ENCODE measurements at regions not wholly inside any gene's neighbourhood (a gene's known extent, or its start where the extent isn't known, plus 50 kb on each side); places are given as distances from the start of the nearest gene placed in this dataset.
"Not testable (repeated sequence)": the region's sequence is repeated elsewhere in the genome, so short reads cannot be mapped to it uniquely, and the experiment has no call there.

DNA sequence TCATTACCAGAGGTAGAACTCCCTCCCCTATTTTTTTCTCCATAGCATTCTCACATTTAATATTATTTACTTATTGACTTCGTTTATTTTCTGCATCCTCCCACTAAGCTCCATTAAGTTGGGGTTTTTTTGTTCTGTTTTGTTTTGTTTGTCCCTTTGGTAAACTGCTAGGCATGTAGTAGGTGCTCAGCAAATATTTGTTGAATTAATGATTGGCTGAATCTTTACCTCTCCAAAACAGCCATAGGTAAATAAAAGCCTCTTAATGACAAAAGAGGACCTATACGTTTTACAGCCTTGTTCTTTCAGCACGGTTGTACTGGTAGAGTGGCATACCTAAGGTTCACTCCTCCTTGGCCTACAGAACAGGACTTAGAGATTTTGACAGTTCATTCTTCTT is 52.0 kb downstream of the PRORP start:
- Histone ChIP-seq H3K27me3 (replicated peaks; ENCODE audit: control insufficient read depth, insufficient read depth, low read length) (no peaks in the 10 kb centered on the region), H3K4me3 (ENCODE audit: low read length) (no peak overlapping the region), H3K36me3 (ENCODE audit: control insufficient read depth, insufficient read depth, low read length, severe bottlenecking) (no peaks in the 10 kb centered on the region), H3K9ac (ENCODE audit: low read length) (no peak overlapping the region), H3K4me1 (ENCODE audit: control insufficient read depth, insufficient read depth, low read length) (no peaks in the 10 kb centered on the region), H3K9me3 (ENCODE audit: control insufficient read depth, low read length) (no peaks in the 10 kb centered on the region)
- no peak for DNase-seq (ENCODE audit: low read depth)

DNA sequence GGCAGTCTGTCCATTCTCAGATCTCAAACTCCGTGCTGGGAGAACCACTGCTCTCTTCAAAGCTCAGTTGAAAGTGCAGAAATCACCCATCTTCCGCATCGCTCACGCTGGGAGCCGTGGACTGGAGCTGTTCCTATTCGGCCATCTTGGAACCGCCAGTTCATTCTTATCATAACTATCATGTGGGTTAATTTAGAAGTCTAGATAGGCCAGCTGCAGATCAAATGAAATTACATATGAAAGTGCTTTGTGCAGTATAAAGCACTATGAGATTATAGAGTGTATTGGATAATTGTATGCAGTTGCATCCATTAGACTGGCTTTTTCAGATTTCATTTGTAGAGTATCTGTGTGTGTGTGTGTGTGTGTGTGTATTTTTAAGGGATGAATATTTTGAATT is 57.8 kb downstream of the PRORP start:
- no peaks in the 10 kb centered on the region for H3K27me3 ChIP-seq (replicated peaks; ENCODE audit: control insufficient read depth, insufficient read depth, low read length)
- H3K36me3 ChIP-seq (ENCODE audit: control insufficient read depth, insufficient read depth, low read length, severe bottlenecking): peaks cover 12% of the 10 kb centered on the region
- no peak overlapping the region for H3K9ac ChIP-seq (ENCODE audit: low read length)
- H3K4me1 ChIP-seq (ENCODE audit: control insufficient read depth, insufficient read depth, low read length): no peaks in the 10 kb centered on the region
- H3K4me3 ChIP-seq (ENCODE audit: low read length): no peak overlapping the region
- no peaks in the 10 kb centered on the region for H3K9me3 ChIP-seq (ENCODE audit: control insufficient read depth, low read length)
- DNase-seq (ENCODE audit: low read depth): no peak

DNA sequence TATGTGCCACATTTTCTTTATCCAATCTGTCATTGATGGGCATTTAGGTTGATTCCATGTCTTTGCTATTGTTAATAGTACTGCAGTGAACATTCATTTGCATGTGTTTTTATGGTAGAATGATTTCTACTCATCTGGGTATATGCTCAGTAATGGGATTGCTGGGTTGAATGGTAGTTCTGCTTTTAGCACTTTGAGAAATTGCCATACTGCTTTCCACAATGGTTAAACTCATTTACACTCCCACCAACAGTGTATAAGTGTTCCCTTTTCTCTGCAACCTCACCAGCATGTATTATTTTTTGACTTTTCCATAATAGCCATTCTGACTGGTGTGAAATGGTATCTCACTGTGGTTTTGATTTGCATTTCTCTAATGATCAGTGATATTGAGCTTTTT is 62.5 kb downstream of the PRORP start:
- H3K9me3 ChIP-seq (ENCODE audit: control insufficient read depth, low read length); H3K4me3 ChIP-seq (ENCODE audit: low read length); DNase-seq (ENCODE audit: low read depth); H3K9ac ChIP-seq (ENCODE audit: low read length); H3K4me1 ChIP-seq (ENCODE audit: control insufficient read depth, insufficient read depth, low read length); H3K27me3 ChIP-seq (replicated peaks; ENCODE audit: control insufficient read depth, insufficient read depth, low read length): not testable (repeated sequence)
- H3K36me3 ChIP-seq (ENCODE audit: control insufficient read depth, insufficient read depth, low read length, severe bottlenecking): peaks cover 12% of the 10 kb centered on the region

DNA sequence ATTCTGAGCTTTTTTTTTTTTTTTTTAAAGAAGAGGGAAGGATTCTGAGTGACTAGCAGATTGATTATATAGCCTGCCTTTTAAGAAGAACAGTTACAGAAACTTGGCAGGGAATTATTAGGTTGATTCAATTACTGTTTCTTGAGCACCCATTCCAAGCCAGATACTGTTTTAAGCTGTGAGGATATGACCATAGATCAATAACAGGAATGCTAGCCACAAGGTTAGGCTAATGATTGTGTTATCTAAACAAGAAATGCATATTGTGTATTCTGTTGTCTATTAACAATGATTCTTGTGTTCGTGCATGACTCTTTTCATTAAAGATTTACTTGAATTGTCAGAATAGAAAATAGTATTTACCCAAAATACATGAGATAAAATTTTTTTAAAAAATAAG is 67.1 kb downstream of the PRORP start:
- DNase-seq (ENCODE audit: low read depth): no peak
- no peak overlapping the region for H3K9ac ChIP-seq (ENCODE audit: low read length)
- H3K9me3 ChIP-seq (ENCODE audit: control insufficient read depth, low read length): no peaks in the 10 kb centered on the region
- H3K4me1 ChIP-seq (ENCODE audit: control insufficient read depth, insufficient read depth, low read length): peaks cover 6% of the 10 kb centered on the region
- no peak overlapping the region for H3K4me3 ChIP-seq (ENCODE audit: low read length)
- H3K36me3 ChIP-seq (ENCODE audit: control insufficient read depth, insufficient read depth, low read length, severe bottlenecking): peaks cover 10% of the 10 kb centered on the region
- H3K27me3 ChIP-seq (replicated peaks; ENCODE audit: control insufficient read depth, insufficient read depth, low read length): no peaks in the 10 kb centered on the region

DNA sequence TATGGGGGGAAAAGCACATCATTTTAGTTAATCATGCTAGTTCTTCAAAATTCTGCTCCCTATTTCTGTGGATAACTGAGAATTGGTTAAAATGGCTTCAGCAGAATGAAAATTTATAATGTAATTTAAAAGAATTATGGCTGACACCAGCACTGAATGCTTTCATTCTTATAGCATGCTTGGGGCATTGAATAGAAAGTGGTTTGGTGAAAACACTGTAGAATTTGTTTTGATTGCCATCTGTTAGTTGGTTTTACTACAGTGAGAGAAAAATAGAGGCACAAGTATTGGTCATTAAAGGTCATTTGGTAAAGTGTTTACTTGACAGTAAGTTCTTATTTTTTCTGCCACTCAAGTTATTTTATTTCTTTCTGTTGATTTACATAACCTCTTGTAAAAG is 70.8 kb downstream of the PRORP start:
- H3K4me3 ChIP-seq (ENCODE audit: low read length): no peak overlapping the region
- H3K9me3 ChIP-seq (ENCODE audit: control insufficient read depth, low read length): no peaks in the 10 kb centered on the region
- H3K36me3 ChIP-seq (ENCODE audit: control insufficient read depth, insufficient read depth, low read length, severe bottlenecking): peaks cover 7% of the 10 kb centered on the region
- no peak overlapping the region for H3K9ac ChIP-seq (ENCODE audit: low read length)
- DNase-seq (ENCODE audit: low read depth): no peak
- no peaks in the 10 kb centered on the region for H3K27me3 ChIP-seq (replicated peaks; ENCODE audit: control insufficient read depth, insufficient read depth, low read length)
- peaks cover 11% of the 10 kb centered on the region for H3K4me1 ChIP-seq (ENCODE audit: control insufficient read depth, insufficient read depth, low read length)

DNA sequence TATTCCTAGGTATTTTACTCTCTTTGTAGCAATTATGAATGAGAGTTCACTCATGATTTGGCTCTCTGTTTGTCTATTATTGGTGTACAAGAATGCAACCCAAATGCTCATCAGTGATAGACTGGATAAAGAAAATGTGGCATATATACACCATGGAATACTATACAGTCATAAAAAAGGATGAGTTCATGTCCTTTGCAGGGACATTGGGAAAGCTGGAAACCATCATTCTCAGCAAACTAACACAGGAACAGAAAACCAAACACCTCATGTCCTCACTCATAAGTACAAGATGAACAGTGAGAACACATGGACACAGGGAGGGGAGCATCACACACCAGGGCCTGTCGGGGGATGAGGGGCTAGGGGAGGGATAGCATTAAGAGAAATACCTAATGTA is 71.8 kb downstream of the PRORP start:
- H3K4me3 ChIP-seq (ENCODE audit: low read length); H3K9me3 ChIP-seq (ENCODE audit: control insufficient read depth, low read length); H3K36me3 ChIP-seq (ENCODE audit: control insufficient read depth, insufficient read depth, low read length, severe bottlenecking); DNase-seq (ENCODE audit: low read depth); H3K9ac ChIP-seq (ENCODE audit: low read length); H3K27me3 ChIP-seq (replicated peaks; ENCODE audit: control insufficient read depth, insufficient read depth, low read length): not testable (repeated sequence)
- H3K4me1 ChIP-seq (ENCODE audit: control insufficient read depth, insufficient read depth, low read length): peaks cover 11% of the 10 kb centered on the region

DNA sequence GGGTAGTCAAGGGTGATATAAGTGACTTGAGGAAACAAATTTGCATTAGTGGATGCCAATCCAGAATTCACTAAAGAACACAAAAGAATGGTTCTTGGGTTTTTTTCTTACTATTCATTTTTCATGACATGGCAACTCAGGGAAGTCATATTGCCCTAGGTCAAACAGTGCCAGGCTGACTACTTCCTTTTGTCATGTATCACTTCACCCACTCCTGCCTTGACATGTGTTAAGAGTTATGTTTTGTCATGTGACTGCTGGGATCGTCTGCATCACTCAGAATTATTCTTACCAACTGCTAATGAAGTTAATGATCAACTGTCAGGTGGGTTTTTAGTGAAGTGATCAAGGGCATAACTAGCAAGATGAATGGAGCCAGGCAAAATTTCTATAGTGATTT is 74.2 kb downstream of the PRORP start:
- H3K36me3 ChIP-seq (ENCODE audit: control insufficient read depth, insufficient read depth, low read length, severe bottlenecking): peaks cover 4% of the 10 kb centered on the region
- no peaks in the 10 kb centered on the region for H3K9me3 ChIP-seq (ENCODE audit: control insufficient read depth, low read length)
- no peak for DNase-seq (ENCODE audit: low read depth)
- no peak overlapping the region for H3K9ac ChIP-seq (ENCODE audit: low read length)
- H3K27me3 ChIP-seq (replicated peaks; ENCODE audit: control insufficient read depth, insufficient read depth, low read length): no peaks in the 10 kb centered on the region
- peaks cover 8% of the 10 kb centered on the region for H3K4me1 ChIP-seq (ENCODE audit: control insufficient read depth, insufficient read depth, low read length)
- no peak overlapping the region for H3K4me3 ChIP-seq (ENCODE audit: low read length)

DNA sequence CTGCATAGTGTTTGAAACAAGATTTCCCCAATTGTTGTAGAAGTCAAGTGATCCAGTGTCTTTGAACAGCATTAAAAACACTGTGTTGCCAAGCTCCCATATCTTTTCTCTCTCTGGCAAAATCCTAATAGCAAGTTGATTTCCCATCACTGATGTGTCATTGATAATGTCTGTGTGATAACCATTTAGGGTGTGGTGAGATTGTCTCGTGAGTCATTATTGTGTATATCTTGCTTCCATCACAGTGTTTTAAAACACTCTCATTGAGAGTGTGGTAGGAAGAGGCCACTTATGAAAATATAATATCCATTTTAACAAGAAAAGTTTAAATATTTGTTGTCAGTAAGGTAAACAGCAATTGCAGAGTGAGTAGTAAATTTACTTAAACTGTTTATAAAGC is 74.7 kb downstream of the PRORP start:
- Histone ChIP-seq H3K27me3 (replicated peaks; ENCODE audit: control insufficient read depth, insufficient read depth, low read length) (no peaks in the 10 kb centered on the region), H3K9me3 (ENCODE audit: control insufficient read depth, low read length) (no peaks in the 10 kb centered on the region), H3K9ac (ENCODE audit: low read length) (no peak overlapping the region), H3K4me3 (ENCODE audit: low read length) (no peak overlapping the region), H3K4me1 (ENCODE audit: control insufficient read depth, insufficient read depth, low read length) (peaks cover 6% of the 10 kb centered on the region), H3K36me3 (ENCODE audit: control insufficient read depth, insufficient read depth, low read length, severe bottlenecking) (no peaks in the 10 kb centered on the region)
- DNase-seq (ENCODE audit: low read depth): no peak

DNA sequence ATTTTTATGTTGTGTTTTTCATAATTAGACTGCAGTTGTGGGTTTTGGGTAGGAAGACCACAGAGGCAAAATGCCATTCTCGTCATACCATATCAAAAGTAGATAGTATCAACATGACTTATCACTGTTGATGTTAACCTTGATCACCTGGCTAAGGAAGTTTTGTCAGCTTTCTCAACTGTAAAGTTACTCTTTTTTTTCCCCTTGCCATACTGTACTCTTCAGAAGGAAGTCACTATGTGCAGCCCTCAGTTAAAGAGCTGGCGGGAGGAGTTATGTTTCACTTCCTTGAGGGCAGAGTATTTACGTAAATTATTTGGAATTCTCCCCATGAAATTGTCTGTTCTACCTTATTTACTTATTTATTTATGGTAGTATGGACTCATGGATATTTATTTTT is 78.7 kb downstream of the PRORP start:
- H3K9ac ChIP-seq (ENCODE audit: low read length): no peak overlapping the region
- no peak overlapping the region for H3K4me3 ChIP-seq (ENCODE audit: low read length)
- H3K4me1 ChIP-seq (ENCODE audit: control insufficient read depth, insufficient read depth, low read length): peaks cover 5% of the 10 kb centered on the region
- no peaks in the 10 kb centered on the region for H3K36me3 ChIP-seq (ENCODE audit: control insufficient read depth, insufficient read depth, low read length, severe bottlenecking)
- H3K27me3 ChIP-seq (replicated peaks; ENCODE audit: control insufficient read depth, insufficient read depth, low read length): no peaks in the 10 kb centered on the region
- DNase-seq (ENCODE audit: low read depth): no peak
- no peaks in the 10 kb centered on the region for H3K9me3 ChIP-seq (ENCODE audit: control insufficient read depth, low read length)

DNA sequence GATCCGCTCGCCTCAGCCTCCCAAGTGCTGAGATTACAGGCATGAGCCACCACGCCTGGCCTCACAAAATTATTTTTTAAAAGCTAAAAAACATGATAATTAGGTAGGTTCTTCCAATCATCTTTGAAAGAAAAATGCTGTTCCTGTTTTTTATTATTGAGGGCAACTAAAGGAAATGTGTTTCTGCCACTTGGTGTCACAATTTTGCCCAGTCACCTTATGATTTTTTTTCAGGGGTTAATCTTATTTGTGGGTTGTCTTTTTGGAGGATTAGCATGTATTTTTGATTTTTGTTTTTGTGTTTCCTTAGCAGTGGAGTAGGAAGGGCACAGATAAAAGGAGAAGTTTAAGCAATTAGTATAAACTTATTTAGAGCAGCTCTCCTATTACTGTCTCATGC is 79.8 kb downstream of the PRORP start:
- no peak overlapping the region for H3K4me3 ChIP-seq (ENCODE audit: low read length)
- DNase-seq (ENCODE audit: low read depth): no peak
- no peaks in the 10 kb centered on the region for H3K36me3 ChIP-seq (ENCODE audit: control insufficient read depth, insufficient read depth, low read length, severe bottlenecking)
- H3K9me3 ChIP-seq (ENCODE audit: control insufficient read depth, low read length): no peaks in the 10 kb centered on the region
- no peaks in the 10 kb centered on the region for H3K27me3 ChIP-seq (replicated peaks; ENCODE audit: control insufficient read depth, insufficient read depth, low read length)
- H3K4me1 ChIP-seq (ENCODE audit: control insufficient read depth, insufficient read depth, low read length): no peaks in the 10 kb centered on the region
- no peak overlapping the region for H3K9ac ChIP-seq (ENCODE audit: low read length)

DNA sequence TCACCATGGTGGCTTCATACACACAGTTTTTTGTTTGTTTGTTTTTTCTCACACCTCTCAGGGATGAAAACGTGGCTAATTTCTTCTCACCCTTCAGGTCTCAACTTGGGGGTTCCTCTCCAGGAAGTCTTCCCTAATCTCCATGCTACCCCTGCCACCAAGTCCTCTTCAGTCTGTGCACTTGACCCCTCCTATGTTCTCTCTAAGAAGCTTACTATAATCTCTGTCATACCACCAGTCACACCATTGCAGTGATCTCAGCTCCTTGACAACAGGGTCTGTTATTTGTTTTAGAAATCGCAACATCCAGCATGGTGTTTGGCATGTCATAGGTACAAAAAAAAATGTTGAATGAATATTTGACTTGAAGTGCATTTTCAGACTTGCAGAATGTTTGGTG is 83.4 kb downstream of the PRORP start:
- no peak overlapping the region for H3K9ac ChIP-seq (ENCODE audit: low read length)
- H3K4me1 ChIP-seq (ENCODE audit: control insufficient read depth, insufficient read depth, low read length): no peaks in the 10 kb centered on the region
- H3K9me3 ChIP-seq (ENCODE audit: control insufficient read depth, low read length): no peaks in the 10 kb centered on the region
- H3K4me3 ChIP-seq (ENCODE audit: low read length): no peak overlapping the region
- no peaks in the 10 kb centered on the region for H3K27me3 ChIP-seq (replicated peaks; ENCODE audit: control insufficient read depth, insufficient read depth, low read length)
- H3K36me3 ChIP-seq (ENCODE audit: control insufficient read depth, insufficient read depth, low read length, severe bottlenecking): no peaks in the 10 kb centered on the region
- no peak for DNase-seq (ENCODE audit: low read depth)

DNA sequence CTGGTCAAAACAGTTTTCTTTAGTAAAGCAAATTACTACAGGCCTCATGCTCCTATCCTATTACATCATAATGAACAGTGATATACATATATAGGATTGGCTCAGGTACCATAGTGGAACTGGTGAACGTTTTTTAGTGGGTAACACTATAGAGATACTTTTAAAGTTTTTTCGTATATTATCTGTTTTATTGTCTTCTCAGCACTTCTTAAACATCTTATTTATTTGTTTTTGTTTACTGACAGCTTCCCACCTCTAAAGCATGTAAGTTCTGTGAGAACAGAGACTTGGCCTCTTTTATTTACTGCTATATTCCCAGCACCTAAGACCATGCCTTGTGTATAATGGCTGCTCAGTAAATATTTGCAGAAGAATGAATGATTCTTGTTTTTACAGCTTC is 81.1 kb upstream of the PSMA6 start:
- Histone ChIP-seq H3K4me1 (ENCODE audit: control insufficient read depth, insufficient read depth, low read length) (peaks cover 16% of the 10 kb centered on the region), H3K9ac (ENCODE audit: low read length) (no peak overlapping the region), H3K36me3 (ENCODE audit: control insufficient read depth, insufficient read depth, low read length, severe bottlenecking) (no peaks in the 10 kb centered on the region), H3K27me3 (replicated peaks; ENCODE audit: control insufficient read depth, insufficient read depth, low read length) (no peaks in the 10 kb centered on the region), H3K9me3 (ENCODE audit: control insufficient read depth, low read length) (no peaks in the 10 kb centered on the region), H3K4me3 (ENCODE audit: low read length) (no peak overlapping the region)
- no peak for DNase-seq (ENCODE audit: low read depth)
